ENCODE measurements at regions not wholly inside any gene's neighbourhood (a gene's known extent, or its start where the extent isn't known, plus 50 kb on each side); places are given as distances from the start of the nearest gene placed in this dataset.

DNA sequence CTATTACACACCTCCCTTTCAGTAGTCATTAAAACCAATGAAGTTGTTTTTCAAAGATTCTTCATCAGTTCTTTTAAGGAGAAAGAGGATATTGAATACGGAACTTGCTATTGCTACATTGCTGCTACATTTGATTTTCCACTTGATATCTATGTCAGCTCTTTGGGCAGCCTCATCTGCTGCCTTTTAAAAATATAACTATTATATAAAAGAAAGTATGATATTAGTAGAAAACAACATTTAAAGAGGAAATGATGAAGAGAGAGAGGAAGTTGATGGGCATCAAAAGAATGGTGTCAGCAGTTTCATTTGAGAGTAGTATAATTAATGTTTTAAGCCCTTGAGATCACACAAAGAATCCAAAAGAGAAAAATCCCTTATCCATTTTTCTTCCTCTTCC, 171.4 kb downstream of the NFKBIZ start:
- H3K4me3 ChIP-seq (replicated peaks; ENCODE audit: low read depth, low read length): no peak overlapping the region
- no peak for DNase-seq (ENCODE audit: extremely low read depth, low read depth)
- TF ChIP-seq, protein P1, sequence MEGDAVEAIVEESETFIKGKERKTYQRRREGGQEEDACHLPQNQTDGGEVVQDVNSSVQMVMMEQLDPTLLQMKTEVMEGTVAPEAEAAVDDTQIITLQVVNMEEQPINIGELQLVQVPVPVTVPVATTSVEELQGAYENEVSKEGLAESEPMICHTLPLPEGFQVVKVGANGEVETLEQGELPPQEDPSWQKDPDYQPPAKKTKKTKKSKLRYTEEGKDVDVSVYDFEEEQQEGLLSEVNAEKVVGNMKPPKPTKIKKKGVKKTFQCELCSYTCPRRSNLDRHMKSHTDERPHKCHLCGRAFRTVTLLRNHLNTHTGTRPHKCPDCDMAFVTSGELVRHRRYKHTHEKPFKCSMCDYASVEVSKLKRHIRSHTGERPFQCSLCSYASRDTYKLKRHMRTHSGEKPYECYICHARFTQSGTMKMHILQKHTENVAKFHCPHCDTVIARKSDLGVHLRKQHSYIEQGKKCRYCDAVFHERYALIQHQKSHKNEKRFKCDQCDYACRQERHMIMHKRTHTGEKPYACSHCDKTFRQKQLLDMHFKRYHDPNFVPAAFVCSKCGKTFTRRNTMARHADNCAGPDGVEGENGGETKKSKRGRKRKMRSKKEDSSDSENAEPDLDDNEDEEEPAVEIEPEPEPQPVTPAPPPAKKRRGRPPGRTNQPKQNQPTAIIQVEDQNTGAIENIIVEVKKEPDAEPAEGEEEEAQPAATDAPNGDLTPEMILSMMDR (IDR thresholded peaks at IDR 0.05; ENCODE audit: low read depth, low read length, missing control alignments): no peak

GRCh38 chr3:102024270-102024904, 175.1 kb downstream of the NFKBIZ start:
- TF ChIP-seq, protein P1 (IDR thresholded peaks at IDR 0.05; ENCODE audit: low read depth, low read length, missing control alignments): no peak
- H3K4me3 ChIP-seq (replicated peaks; ENCODE audit: low read depth, low read length): no peak overlapping the region
- no peak for DNase-seq (ENCODE audit: extremely low read depth, low read depth)

- TF ChIP-seq, protein P1 (IDR thresholded peaks at IDR 0.05; ENCODE audit: low read depth, low read length, missing control alignments): no peak
- DNase-seq (ENCODE audit: extremely low read depth, low read depth): no peak
- no peak overlapping the region for H3K4me3 ChIP-seq (replicated peaks; ENCODE audit: low read depth, low read length)
Observed at GRCh38 chr3:102025606-102026270, 176.4 kb downstream of the NFKBIZ start.

DNA sequence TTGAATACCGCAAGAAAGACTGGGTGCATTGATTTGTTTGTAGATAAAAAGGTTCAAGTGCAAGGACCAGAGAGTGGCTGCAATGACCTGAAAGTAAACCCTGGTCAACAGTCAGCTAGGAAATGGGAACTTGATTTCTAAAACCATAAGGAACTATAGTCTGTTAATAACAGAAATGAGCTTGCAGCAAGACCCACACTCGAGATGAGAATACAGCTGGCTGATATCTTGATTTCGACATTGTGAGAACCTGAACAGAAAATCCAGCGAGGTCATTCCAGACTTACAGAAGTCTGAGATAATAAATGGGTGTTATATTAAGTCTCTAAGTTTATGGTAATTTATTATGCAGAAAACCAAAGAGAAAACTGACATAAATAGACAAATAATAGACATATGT, 177.3 kb downstream of the NFKBIZ start:
- TF ChIP-seq, protein P1 (IDR thresholded peaks at IDR 0.05; ENCODE audit: low read depth, low read length, missing control alignments): no peak
- H3K4me3 ChIP-seq (replicated peaks; ENCODE audit: low read depth, low read length): no peak overlapping the region
- DNase-seq (ENCODE audit: extremely low read depth, low read depth): no peak

GRCh38 chr3:102030661-102031060, 181.3 kb downstream of the NFKBIZ start:
- TF ChIP-seq, protein P1 (IDR thresholded peaks at IDR 0.05; ENCODE audit: low read depth, low read length, missing control alignments): no peak
- H3K4me3 ChIP-seq (replicated peaks; ENCODE audit: low read depth, low read length): no peak overlapping the region
- DNase-seq (ENCODE audit: extremely low read depth, low read depth): no peak

DNA sequence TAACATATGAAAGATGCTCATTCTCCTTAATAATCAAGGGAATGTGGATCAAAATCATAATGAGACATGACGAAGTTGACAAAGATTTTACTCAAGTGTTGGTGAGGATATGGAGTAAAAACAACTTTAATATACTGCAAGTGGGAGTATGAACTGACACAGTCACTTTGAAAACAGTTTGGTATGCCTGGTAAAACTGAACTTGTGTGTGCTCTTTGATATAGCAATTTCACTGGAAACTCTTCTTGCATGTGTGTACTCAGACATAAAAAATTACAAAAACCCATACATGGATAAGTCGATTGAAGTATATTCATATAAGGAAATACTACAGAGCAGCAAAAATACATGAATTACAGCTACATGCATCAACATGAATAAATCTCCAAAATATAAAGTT, 182.5 kb downstream of the NFKBIZ start:
- DNase-seq (ENCODE audit: extremely low read depth, low read depth): no peak
- no peak overlapping the region for H3K4me3 ChIP-seq (replicated peaks; ENCODE audit: low read depth, low read length)
- TF ChIP-seq, protein P1 (IDR thresholded peaks at IDR 0.05; ENCODE audit: low read depth, low read length, missing control alignments): no peak

Measured in HFF-Myc (cell line).